Neural progenitor cell (in vitro differentiated cells): ENCODE measurements at regions not wholly inside any gene's neighbourhood (a gene's known extent, or its start where the extent isn't known, plus 50 kb on each side); places are given as distances from the start of the nearest gene placed in this dataset.

Experiments
- DNase-seq: peaks from one replicate; pipeline ENCODE4 v3.0.0-alpha.2; 2016; ENCODE audit warnings: low spot score
- H2AFZ ChIP-seq: fragments of 200-600 bp; sonication (generic); replicated peaks from 2 replicates; pipeline ENCODE4 v1.6.1; 2016; ENCODE audit warnings: antibody characterized with exemption
- H3F3A ChIP-seq: fragments of 200-600 bp; sonication (generic); 2 replicates; pipeline ENCODE4 v1.6.1; 2016; ENCODE audit warnings: antibody characterized with exemption, low read depth
- H3K27ac ChIP-seq: fragments of 200-600 bp; sonication (generic); 2 replicates; pipeline ENCODE4 v1.5.1; 2016; ENCODE audit warnings: mild to moderate bottlenecking
- H3K27me3 ChIP-seq: fragments of 200-600 bp; sonication (generic); 2 replicates; pipeline ENCODE4 v1.6.1; 2016; ENCODE audit warnings: mild to moderate bottlenecking, moderate library complexity
- H3K36me3 ChIP-seq: fragments of 200-600 bp; sonication (generic); 2 replicates; pipeline ENCODE4 v1.5.1; 2016
- H3K4me1 ChIP-seq: fragments of 200-600 bp; sonication (generic); 2 replicates; pipeline ENCODE4 v1.6.1; 2016; ENCODE audit warnings: mixed run types
- H3K4me2 ChIP-seq: fragments of 200-600 bp; sonication (generic); 2 replicates; pipeline ENCODE4 v1.6.1; 2016
- H3K4me3 ChIP-seq: fragments of 200-600 bp; sonication (generic); 2 replicates; pipeline ENCODE4 v1.5.1; 2016
- H3K79me2 ChIP-seq: fragments of 200-600 bp; sonication (generic); 2 replicates; pipeline ENCODE4 v1.6.1; 2016; ENCODE audit warnings: low read depth
- H3K9ac ChIP-seq: fragments of 200-600 bp; sonication (generic); 2 replicates; pipeline ENCODE4 v1.6.1; 2016
- H3K9me3 ChIP-seq: fragments of 200-600 bp; sonication (generic); 2 replicates; pipeline ENCODE4 v1.5.1; 2016; ENCODE audit warnings: low read depth
- H4K20me1 ChIP-seq: fragments of 200-600 bp; sonication (generic); 2 replicates; pipeline ENCODE4 v1.6.1; 2016; ENCODE audit warnings: low read depth
- H3K27ac Mint-ChIP-seq: 3 replicates; pipeline ENCODE4 v1.8.0; 2021; ENCODE audit warnings: mixed read lengths
- H3K27me3 Mint-ChIP-seq: 2 replicates; pipeline ENCODE4 v1.8.0; 2022; ENCODE audit warnings: low read depth, mild to moderate bottlenecking, inconsistent platforms, moderate library complexity, mixed read lengths; ENCODE audit not compliant: insufficient read depth
- H3K36me3 Mint-ChIP-seq: 3 replicates; pipeline ENCODE4 v1.8.0; 2021; ENCODE audit warnings: mixed read lengths
- H3K4me1 Mint-ChIP-seq: 3 replicates; pipeline ENCODE4 v1.8.0; 2021; ENCODE audit warnings: mixed read lengths
- H3K4me3 Mint-ChIP-seq: 3 replicates; pipeline ENCODE4 v1.8.0; 2021; ENCODE audit warnings: mild to moderate bottlenecking, moderate library complexity, mixed read lengths
- H3K9me3 Mint-ChIP-seq: 3 replicates; pipeline ENCODE4 v1.8.0; 2020; ENCODE audit warnings: mixed read lengths
- CTCF ChIP-seq: fragments of 200-600 bp; sonication (generic); IDR thresholded peaks from 2 replicates; pipeline ENCODE4 v1.5.1; 2017; ENCODE audit warnings: antibody characterized with exemption, mild to moderate bottlenecking
- EZH2 ChIP-seq: fragments of 200-600 bp; sonication (generic); IDR thresholded peaks from 2 replicates; pipeline ENCODE4 v1.6.1; 2017; ENCODE audit warnings: antibody characterized with exemption, mild to moderate bottlenecking, moderate library complexity
- EZH2phosphoT487 ChIP-seq: fragments of 200-600 bp; sonication (generic); IDR thresholded peaks from 2 replicates; pipeline ENCODE4 v1.6.1; 2017; ENCODE audit warnings: antibody characterized with exemption

GRCh38 chr10:111211706-111212105, 134.9 kb downstream of the ADRA2A start:
- DNase-seq, result no peak
- Histone ChIP-seq H3K79me2 (no peaks in the 10 kb centered on the region), H3K4me1 (no peaks in the 10 kb centered on the region), H2AFZ (no peak overlapping the region), H3F3A (no peaks in the 10 kb centered on the region), H3K9ac (no peak overlapping the region), H3K27ac (no peak overlapping the region), H4K20me1 (no peaks in the 10 kb centered on the region), H3K36me3 (no peaks in the 10 kb centered on the region), H3K4me3 (no peak overlapping the region), H3K27me3 (no peaks in the 10 kb centered on the region), H3K9me3 (no peaks in the 10 kb centered on the region), H3K4me2 (no peak overlapping the region)
- peaks cover 5% of the 10 kb centered on the region for H3K27me3 Mint-ChIP-seq
- H3K36me3 Mint-ChIP-seq, result no peaks in the 10 kb centered on the region
- TF ChIP-seq EZH2 (no peak), EZH2phosphoT487 (no peak), CTCF (no peak)
- peaks cover 2% of the 10 kb centered on the region for H3K9me3 Mint-ChIP-seq
- no peak overlapping the region for H3K4me3 Mint-ChIP-seq
- no peak overlapping the region for H3K27ac Mint-ChIP-seq
- no peaks in the 10 kb centered on the region for H3K4me1 Mint-ChIP-seq

GRCh38 chr10:111221682-111222480, 145.1 kb downstream of the ADRA2A start:
- Mint-ChIP-seq H3K9me3 (no peaks in the 10 kb centered on the region), H3K36me3 (no peaks in the 10 kb centered on the region), H3K27ac (no peak overlapping the region), H3K27me3 (peaks cover 4% of the 10 kb centered on the region), H3K4me3 (no peak overlapping the region), H3K4me1 (no peaks in the 10 kb centered on the region)
- H3K9me3 ChIP-seq, result no peaks in the 10 kb centered on the region
- H3K4me3 ChIP-seq, result no peak overlapping the region
- no peaks in the 10 kb centered on the region for H3K4me1 ChIP-seq
- H3K79me2 ChIP-seq, result no peaks in the 10 kb centered on the region
- no peaks in the 10 kb centered on the region for H4K20me1 ChIP-seq
- H2AFZ ChIP-seq, result no peak overlapping the region
- H3K27ac ChIP-seq, result no peak overlapping the region
- H3K9ac ChIP-seq, result no peak overlapping the region
- H3K27me3 ChIP-seq, result no peaks in the 10 kb centered on the region
- no peak for DNase-seq
- H3F3A ChIP-seq, result no peaks in the 10 kb centered on the region
- no peak overlapping the region for H3K4me2 ChIP-seq
- TF ChIP-seq EZH2 (no peak), CTCF (no peak), EZH2phosphoT487 (no peak)
- H3K36me3 ChIP-seq, result no peaks in the 10 kb centered on the region

- H3K9ac ChIP-seq, result no peak overlapping the region
- H3K4me2 ChIP-seq, result no peak overlapping the region
- no peak for TF ChIP-seq EZH2
- TF ChIP-seq CTCF, result no peak
- no peak for TF ChIP-seq EZH2phosphoT487
- H3K36me3 ChIP-seq, result no peaks in the 10 kb centered on the region
- Mint-ChIP-seq H3K9me3 (no peaks in the 10 kb centered on the region), H3K27me3 (peaks cover 4% of the 10 kb centered on the region), H3K4me3 (no peak overlapping the region), H3K27ac (no peak overlapping the region), H3K36me3 (no peaks in the 10 kb centered on the region), H3K4me1 (no peaks in the 10 kb centered on the region)
- no peaks in the 10 kb centered on the region for H3K9me3 ChIP-seq
- H3K4me3 ChIP-seq, result no peak overlapping the region
- H3K27me3 ChIP-seq, result no peaks in the 10 kb centered on the region
- no peak overlapping the region for H2AFZ ChIP-seq
- no peak for DNase-seq
- H3K27ac ChIP-seq, result no peak overlapping the region
- H3F3A ChIP-seq, result no peaks in the 10 kb centered on the region
- no peaks in the 10 kb centered on the region for H3K79me2 ChIP-seq
- H3K4me1 ChIP-seq, result no peaks in the 10 kb centered on the region
- no peaks in the 10 kb centered on the region for H4K20me1 ChIP-seq
Observed at GRCh38 chr10:111222961-111223360, 146.1 kb downstream of the ADRA2A start.
